ENCODE measurements at regions not wholly inside any gene's neighbourhood (a gene's known extent, or its start where the extent isn't known, plus 50 kb on each side); places are given as distances from the start of the nearest gene placed in this dataset.

DNA sequence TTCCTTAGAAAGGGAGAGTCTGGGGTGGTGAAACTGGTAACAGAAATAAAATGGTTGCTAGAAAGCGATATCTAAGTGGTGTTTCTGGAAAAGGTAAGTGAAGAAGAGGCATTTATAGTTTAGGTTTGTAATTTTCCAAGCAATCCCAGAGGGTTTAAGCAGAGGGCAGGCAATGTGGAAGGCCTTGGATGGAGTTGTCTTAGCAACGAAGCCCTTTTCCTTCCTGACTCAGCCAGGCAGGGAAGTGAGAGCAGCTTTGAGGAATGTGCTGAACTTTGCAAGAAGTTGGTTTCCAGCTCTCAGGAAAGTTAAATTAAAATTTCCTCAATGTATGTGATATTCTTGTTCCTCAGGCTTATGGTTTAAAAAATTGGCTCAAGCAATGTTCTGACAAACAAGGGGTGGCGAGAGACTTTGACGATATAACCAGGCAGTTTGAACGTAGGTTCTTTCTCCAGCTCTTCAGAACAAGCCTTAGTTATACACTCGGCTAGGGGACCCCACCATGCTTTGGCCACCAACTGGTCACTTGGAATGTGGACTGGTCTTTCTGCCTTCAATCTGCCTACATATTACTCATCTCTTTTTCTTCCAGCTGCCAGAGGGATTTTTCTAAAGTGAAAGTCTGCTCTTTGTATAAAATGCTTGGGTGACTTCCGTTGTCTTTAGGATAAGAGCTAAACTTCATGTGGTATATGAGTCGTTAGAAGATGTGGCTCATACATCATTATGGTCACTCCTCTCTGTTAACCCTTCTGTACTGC is 66.9 kb upstream of the SLC25A13 start:
- intact Hi-C loops (cut with DNase I; ENCODE audit: low total_unique reads) = no loop called here
- no peak overlapping the region for H3K4me3 ChIP-seq
- no peaks in the 10 kb centered on the region for H3K36me3 ChIP-seq
- no peaks in the 10 kb centered on the region for H3K27me3 ChIP-seq
- in situ Hi-C loops (cut with MboI; ENCODE audit: low pct_ligation_motif_present in 1 of 4, low pct_unique_long_range_greater_than_20kb in 1 of 4, low sequenced_read_pairs in 3 of 4) = no loop called here
- no peak for DNase-seq
- peak overlapping the region in 2 of 4 donors; percentile 9 for H3K27ac ChIP-seq
- TF ChIP-seq POLR2A (IDR thresholded peaks at IDR 0.05) = no peak
- no peak for TF ChIP-seq POLR2AphosphoS5 (IDR thresholded peaks at IDR 0.05)
- TF ChIP-seq EP300 (IDR thresholded peaks at IDR 0.05; ENCODE audit: low read depth) = no peak
- TF ChIP-seq, protein P1, sequence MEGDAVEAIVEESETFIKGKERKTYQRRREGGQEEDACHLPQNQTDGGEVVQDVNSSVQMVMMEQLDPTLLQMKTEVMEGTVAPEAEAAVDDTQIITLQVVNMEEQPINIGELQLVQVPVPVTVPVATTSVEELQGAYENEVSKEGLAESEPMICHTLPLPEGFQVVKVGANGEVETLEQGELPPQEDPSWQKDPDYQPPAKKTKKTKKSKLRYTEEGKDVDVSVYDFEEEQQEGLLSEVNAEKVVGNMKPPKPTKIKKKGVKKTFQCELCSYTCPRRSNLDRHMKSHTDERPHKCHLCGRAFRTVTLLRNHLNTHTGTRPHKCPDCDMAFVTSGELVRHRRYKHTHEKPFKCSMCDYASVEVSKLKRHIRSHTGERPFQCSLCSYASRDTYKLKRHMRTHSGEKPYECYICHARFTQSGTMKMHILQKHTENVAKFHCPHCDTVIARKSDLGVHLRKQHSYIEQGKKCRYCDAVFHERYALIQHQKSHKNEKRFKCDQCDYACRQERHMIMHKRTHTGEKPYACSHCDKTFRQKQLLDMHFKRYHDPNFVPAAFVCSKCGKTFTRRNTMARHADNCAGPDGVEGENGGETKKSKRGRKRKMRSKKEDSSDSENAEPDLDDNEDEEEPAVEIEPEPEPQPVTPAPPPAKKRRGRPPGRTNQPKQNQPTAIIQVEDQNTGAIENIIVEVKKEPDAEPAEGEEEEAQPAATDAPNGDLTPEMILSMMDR (IDR thresholded peaks at IDR 0.05) = no peak
- WGBS, 2 donors (ENCODE audit: low coverage in 1 of 2) = 54 to 65% methylated on average over 4 to 8 of the region's 8 CpGs
- no peaks in the 10 kb centered on the region for H3K9me3 ChIP-seq
- no peaks in the 10 kb centered on the region for H3K4me1 ChIP-seq

DNA sequence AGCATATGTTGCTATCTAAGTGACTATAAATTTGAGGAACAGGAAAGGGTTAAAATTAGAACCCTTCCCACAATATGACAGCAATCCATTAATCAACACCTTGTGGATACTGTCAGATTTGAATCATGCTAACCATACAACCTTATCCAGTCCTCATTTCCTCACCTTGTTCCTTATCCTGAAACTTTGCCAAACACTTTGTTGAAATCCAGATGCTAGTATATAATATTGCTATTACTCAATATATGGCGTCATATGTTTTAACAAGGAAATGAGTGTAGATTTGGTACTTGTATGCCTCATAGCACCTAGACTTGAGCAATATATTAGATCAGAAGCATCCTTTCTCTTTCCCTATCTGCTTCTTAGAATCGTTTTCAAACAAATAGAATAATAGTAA is 66.3 kb upstream of the SLC25A13 start:
- Histone ChIP-seq H3K4me1 (no peaks in the 10 kb centered on the region), H3K4me3 (no peak overlapping the region), H3K36me3 (no peaks in the 10 kb centered on the region), H3K27me3 (no peaks in the 10 kb centered on the region), H3K9me3 (no peaks in the 10 kb centered on the region), H3K27ac (peak overlapping the region in 2 of 4 donors; percentile 9)
- no peak for DNase-seq
- 17 to 18% methylated on average over 2 of the region's 2 CpGs for WGBS, 2 donors (ENCODE audit: low coverage in 1 of 2)
- in situ Hi-C loops (cut with MboI; ENCODE audit: low pct_ligation_motif_present in 1 of 4, low pct_unique_long_range_greater_than_20kb in 1 of 4, low sequenced_read_pairs in 3 of 4) (no loop called here), intact Hi-C loops (cut with DNase I; ENCODE audit: low total_unique reads) (no loop called here)
- TF ChIP-seq EP300 (IDR thresholded peaks at IDR 0.05; ENCODE audit: low read depth) (no peak), POLR2AphosphoS5 (IDR thresholded peaks at IDR 0.05) (no peak), POLR2A (IDR thresholded peaks at IDR 0.05) (no peak)
- TF ChIP-seq, protein P1 (IDR thresholded peaks at IDR 0.05) = no peak

DNA sequence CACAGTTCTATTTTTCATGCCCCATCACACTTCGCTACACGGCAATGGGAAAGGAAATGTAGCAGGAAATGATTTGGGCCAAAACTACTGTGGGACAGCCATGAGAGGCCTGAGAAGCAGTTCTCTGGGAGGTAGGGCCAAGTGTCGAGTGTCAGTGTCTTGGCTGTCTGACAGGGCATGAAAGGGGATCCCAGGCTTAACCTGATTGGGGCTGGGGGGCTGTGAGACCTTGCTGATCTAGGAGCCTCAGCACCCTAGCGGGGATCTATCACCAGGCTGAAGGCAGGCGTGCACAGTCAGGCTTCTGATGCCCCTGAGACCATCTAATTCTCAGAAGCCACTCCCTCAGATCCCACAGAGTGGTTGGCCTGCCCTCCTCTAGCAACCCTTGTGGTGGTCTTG is 58.2 kb upstream of the SLC25A13 start:
- DNase-seq = no peak
- Histone ChIP-seq H3K27me3 (no peaks in the 10 kb centered on the region), H3K4me1 (no peaks in the 10 kb centered on the region), H3K27ac (no peak overlapping the region), H3K4me3 (no peak overlapping the region), H3K9me3 (no peaks in the 10 kb centered on the region), H3K36me3 (no peaks in the 10 kb centered on the region)
- in situ Hi-C loops (cut with MboI; ENCODE audit: low pct_ligation_motif_present in 1 of 4, low pct_unique_long_range_greater_than_20kb in 1 of 4, low sequenced_read_pairs in 3 of 4) (no loop called here), intact Hi-C loops (cut with DNase I; ENCODE audit: low total_unique reads) (no loop called here)
- no peak for TF ChIP-seq POLR2AphosphoS5 (IDR thresholded peaks at IDR 0.05)
- TF ChIP-seq EP300 (IDR thresholded peaks at IDR 0.05; ENCODE audit: low read depth) = no peak
- TF ChIP-seq, protein P1 (IDR thresholded peaks at IDR 0.05) = no peak
- TF ChIP-seq POLR2A (IDR thresholded peaks at IDR 0.05) = no peak
- WGBS, 2 donors (ENCODE audit: low coverage in 1 of 2) = 71% methylated on average over 4 of the region's 5 CpGs; no CpG with 5 or more reads in 1 of the 2 donors

DNA sequence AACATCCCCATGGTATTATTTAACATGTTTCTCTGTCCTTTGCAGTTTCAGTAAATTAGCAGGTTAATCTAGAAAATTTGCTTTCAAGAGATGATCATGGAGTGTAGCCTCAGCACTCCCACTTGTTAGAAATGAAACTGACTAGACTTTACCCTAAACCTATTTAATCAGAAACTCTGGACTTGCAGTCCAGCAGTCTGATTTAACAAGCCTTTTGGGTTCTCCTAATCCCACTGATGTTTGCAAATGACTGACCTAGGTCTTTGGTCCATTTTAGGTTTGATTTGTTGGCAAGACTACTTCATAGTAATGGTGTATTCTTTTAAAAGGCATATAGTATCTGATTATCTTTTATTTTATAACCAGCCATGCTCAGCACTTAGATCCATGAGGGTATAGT is 55.5 kb upstream of the SLC25A13 start:
- DNase-seq = no peak
- Histone ChIP-seq H3K9me3 (no peaks in the 10 kb centered on the region), H3K36me3 (no peaks in the 10 kb centered on the region), H3K27me3 (peaks cover 4% of the 10 kb centered on the region), H3K27ac (no peak overlapping the region), H3K4me1 (no peaks in the 10 kb centered on the region), H3K4me3 (no peak overlapping the region)
- in situ Hi-C loops (cut with MboI; ENCODE audit: low pct_ligation_motif_present in 1 of 4, low pct_unique_long_range_greater_than_20kb in 1 of 4, low sequenced_read_pairs in 3 of 4) = no loop called here
- intact Hi-C loops (cut with DNase I; ENCODE audit: low total_unique reads) = no loop called here
- TF ChIP-seq POLR2A (IDR thresholded peaks at IDR 0.05) (no peak), POLR2AphosphoS5 (IDR thresholded peaks at IDR 0.05) (no peak), EP300 (IDR thresholded peaks at IDR 0.05; ENCODE audit: low read depth) (no peak)
- TF ChIP-seq, protein P1 (IDR thresholded peaks at IDR 0.05) = no peak

Small RNA genes in the stretch of these regions (small RNA-seq; reads per million reads assigned to genes)
- gene RNU7-188P = 0 reads per million in 4 donors

Measured in transverse colon (tissue), 4 donors.